HL-60 (cell line): ENCODE measurements at regions not wholly inside any gene's neighbourhood (a gene's known extent, or its start where the extent isn't known, plus 50 kb on each side); places are given as distances from the start of the nearest gene placed in this dataset.

Experiments used
- POLR2AphosphoS5 ChIP-seq: IDR thresholded peaks from 2 replicates; pipeline ENCODE4 v1.6.1; 2012; ENCODE audit warnings: low read depth
- TF ChIP-seq, protein P1 (sequence below): IDR thresholded peaks from 2 replicates; pipeline ENCODE4 v1.6.1; 2012; ENCODE audit warnings: low read depth; ENCODE audit not compliant: insufficient replicate concordance
- TF ChIP-seq, protein P2 (sequence below): IDR thresholded peaks from one replicate; pipeline ENCODE4 v1.5.1; 2011; ENCODE audit warnings: low read length, control low read depth, inconsistent platforms; ENCODE audit not compliant: insufficient read depth

DNA sequence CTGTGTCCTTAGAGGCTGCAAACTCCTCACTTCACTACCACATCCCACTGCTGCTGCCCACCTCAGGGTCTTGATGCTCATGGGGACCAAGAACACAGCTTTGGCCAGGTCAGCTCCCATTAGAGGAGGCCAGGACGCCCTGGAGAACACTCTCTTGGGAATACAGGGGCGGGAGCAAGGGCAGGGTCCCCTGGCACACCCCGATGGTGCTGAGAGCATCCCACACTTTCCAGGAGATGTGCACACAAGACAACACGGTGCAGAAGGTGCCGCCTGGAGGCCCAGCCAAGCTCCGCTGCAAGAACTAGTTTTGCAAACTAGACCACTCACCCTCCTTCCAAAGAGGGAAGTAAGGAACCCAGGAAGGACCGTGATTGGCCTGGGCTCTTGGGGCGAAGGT, 304.4 kb upstream of the SALL3 start:
- TF ChIP-seq, protein P1, sequence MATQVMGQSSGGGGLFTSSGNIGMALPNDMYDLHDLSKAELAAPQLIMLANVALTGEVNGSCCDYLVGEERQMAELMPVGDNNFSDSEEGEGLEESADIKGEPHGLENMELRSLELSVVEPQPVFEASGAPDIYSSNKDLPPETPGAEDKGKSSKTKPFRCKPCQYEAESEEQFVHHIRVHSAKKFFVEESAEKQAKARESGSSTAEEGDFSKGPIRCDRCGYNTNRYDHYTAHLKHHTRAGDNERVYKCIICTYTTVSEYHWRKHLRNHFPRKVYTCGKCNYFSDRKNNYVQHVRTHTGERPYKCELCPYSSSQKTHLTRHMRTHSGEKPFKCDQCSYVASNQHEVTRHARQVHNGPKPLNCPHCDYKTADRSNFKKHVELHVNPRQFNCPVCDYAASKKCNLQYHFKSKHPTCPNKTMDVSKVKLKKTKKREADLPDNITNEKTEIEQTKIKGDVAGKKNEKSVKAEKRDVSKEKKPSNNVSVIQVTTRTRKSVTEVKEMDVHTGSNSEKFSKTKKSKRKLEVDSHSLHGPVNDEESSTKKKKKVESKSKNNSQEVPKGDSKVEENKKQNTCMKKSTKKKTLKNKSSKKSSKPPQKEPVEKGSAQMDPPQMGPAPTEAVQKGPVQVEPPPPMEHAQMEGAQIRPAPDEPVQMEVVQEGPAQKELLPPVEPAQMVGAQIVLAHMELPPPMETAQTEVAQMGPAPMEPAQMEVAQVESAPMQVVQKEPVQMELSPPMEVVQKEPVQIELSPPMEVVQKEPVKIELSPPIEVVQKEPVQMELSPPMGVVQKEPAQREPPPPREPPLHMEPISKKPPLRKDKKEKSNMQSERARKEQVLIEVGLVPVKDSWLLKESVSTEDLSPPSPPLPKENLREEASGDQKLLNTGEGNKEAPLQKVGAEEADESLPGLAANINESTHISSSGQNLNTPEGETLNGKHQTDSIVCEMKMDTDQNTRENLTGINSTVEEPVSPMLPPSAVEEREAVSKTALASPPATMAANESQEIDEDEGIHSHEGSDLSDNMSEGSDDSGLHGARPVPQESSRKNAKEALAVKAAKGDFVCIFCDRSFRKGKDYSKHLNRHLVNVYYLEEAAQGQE = no peak
- TF ChIP-seq POLR2AphosphoS5 = no peak
- TF ChIP-seq, protein P2, sequence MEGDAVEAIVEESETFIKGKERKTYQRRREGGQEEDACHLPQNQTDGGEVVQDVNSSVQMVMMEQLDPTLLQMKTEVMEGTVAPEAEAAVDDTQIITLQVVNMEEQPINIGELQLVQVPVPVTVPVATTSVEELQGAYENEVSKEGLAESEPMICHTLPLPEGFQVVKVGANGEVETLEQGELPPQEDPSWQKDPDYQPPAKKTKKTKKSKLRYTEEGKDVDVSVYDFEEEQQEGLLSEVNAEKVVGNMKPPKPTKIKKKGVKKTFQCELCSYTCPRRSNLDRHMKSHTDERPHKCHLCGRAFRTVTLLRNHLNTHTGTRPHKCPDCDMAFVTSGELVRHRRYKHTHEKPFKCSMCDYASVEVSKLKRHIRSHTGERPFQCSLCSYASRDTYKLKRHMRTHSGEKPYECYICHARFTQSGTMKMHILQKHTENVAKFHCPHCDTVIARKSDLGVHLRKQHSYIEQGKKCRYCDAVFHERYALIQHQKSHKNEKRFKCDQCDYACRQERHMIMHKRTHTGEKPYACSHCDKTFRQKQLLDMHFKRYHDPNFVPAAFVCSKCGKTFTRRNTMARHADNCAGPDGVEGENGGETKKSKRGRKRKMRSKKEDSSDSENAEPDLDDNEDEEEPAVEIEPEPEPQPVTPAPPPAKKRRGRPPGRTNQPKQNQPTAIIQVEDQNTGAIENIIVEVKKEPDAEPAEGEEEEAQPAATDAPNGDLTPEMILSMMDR = no peak
